Glomerular endothelial cell (primary cell): ENCODE measurements at regions not wholly inside any gene's neighbourhood (a gene's known extent, or its start where the extent isn't known, plus 50 kb on each side); places are given as distances from the start of the nearest gene placed in this dataset.
"Not testable (repeated sequence)": the region's sequence is repeated elsewhere in the genome, so short reads cannot be mapped to it uniquely, and the experiment has no call there.

Experiments
- DNase-seq: peaks from one replicate; pipeline ENCODE4 v3.0.0-alpha.2; 2011; ENCODE audit warnings: low read depth, low spot score; ENCODE audit errors: extremely low read depth

DNA sequence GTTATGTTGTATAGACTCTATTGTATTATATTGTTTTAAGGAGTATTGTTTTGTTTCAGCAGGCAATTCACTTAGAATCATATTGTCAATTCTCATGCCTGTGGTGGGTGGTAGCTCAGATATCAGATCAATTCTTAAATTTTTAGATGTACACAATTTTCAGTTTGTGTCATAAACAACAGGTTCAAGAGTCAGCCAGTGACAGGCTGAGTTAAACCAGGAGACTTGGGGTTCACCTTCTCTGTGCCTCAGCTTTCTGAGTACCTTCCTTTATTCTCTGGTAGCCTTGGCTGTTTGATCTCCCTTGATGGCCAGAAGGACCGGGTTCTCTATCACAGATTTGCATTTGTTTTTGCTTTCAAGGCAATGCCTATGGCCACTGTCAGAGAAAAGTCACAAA, 199.9 kb upstream of the KCNMB2 start:
- DNase-seq = no peak

DNA sequence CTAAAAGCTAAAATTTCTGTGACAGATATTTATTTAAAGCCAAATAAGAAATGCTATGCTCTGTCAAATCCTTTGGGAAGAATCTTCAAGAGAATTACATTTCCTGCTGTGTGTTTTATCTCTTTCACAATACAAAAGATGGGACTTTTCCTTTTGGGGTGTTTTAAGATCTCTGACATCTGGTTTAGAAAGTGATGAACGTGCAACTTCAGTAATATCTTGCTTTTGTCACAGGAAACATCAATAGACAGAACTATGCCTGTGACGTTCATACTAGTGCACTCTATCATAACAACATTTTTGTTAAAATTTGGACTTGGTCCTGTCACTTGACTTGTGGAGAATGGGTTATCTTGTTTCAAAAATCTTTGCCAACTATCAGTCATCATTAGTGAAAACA, 195.7 kb upstream of the KCNMB2 start:
- DNase-seq = no peak

DNA sequence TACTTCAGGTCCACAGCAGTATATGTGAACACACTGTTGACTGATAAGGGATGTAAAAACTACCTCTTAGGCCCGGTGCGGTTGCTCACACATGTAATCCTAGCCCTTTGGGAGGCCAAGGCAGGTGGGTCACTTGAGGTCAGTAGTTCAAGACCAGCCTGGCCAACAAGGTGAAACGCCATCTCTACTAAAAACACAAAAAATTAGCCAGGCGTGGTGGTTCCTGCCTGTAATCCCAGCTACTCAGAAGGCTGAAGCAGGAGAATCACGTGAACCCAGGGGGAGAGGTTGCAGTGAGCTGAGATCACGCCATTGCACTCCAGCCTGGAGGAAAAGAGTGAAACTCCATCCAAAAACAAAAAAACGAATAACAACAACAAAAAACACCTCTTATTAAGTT, 194.6 kb upstream of the KCNMB2 start:
- no peak for DNase-seq

- no peak for DNase-seq
These were observed 194.1 kb upstream of the KCNMB2 start for GRCh38 chr3:178342111-178342510.

GRCh38 chr3:178343433-178344038, 192.7 kb upstream of the KCNMB2 start:
- DNase-seq = no peak

GRCh38 chr3:178345944-178346343, 190.3 kb upstream of the KCNMB2 start:
- no peak for DNase-seq

DNA sequence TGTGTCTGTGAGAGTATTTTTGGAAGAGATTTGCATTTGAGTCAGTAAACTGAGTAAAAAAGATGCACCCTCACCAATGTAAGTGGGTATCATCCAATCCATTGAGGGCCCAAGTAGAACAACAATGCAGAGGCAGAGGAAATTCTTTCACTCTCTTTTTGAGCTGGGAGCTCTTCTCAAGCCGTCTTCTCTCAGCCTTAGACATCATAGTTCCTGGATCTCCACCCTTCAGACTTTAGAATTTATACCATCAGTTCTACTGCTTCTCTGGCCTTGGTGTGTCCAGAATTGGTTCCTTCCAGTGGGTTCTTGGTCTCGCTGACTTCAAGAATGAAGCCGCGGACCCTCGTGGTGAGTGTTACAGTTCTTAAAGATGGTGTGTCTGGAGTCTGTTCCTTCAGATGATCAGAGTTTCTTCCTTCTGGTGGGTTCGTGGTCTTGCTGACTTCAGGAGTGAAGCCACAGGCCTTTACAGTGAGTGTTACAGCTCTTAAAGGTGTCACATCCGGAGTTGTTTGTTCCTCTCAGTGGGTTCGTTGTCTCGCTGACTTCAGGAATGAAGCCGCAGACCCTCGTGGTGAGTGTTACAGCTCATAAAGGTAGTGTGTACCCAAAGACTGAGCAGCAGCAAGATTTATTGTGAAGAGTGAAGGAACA, 187.5 kb upstream of the KCNMB2 start:
- not testable (repeated sequence) for DNase-seq

DNA sequence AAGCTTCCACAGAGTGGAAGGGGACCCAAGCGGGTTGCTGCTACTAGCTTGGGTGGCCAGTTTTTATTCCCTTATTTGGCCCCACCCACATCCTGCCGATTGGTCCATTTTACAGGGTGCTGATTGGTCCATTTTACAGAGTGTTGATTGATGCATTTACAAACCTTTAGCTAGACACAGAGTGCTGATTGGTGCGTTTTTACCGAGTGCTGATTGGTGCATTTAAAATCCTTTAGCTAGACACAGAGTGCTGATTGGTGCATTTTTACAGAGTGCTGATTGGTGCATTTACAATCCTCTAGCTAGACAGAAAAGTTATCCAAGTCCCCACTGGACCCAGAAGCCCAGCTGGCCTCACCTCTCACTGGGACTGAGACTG, 187.0 kb upstream of the KCNMB2 start:
- DNase-seq = not testable (repeated sequence)

DNA sequence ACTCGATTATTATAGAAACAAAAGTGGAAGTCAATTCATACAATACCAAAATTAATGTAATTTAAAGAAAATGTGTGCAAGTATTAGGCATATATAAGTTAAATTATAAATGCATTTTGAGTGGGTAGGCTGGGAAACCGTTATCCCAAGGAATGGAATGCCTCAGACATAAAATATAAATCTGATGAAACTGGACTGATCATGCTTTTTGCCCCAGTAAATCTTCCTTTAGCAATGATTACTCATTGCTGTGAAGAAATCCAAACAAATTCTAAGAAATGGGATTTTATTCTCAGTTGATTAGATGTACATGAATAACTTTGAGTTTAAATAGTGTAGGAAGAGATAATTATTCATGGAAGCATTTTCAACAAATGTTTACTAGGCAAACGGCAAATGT, 185.5 kb upstream of the KCNMB2 start:
- DNase-seq = no peak

DNA sequence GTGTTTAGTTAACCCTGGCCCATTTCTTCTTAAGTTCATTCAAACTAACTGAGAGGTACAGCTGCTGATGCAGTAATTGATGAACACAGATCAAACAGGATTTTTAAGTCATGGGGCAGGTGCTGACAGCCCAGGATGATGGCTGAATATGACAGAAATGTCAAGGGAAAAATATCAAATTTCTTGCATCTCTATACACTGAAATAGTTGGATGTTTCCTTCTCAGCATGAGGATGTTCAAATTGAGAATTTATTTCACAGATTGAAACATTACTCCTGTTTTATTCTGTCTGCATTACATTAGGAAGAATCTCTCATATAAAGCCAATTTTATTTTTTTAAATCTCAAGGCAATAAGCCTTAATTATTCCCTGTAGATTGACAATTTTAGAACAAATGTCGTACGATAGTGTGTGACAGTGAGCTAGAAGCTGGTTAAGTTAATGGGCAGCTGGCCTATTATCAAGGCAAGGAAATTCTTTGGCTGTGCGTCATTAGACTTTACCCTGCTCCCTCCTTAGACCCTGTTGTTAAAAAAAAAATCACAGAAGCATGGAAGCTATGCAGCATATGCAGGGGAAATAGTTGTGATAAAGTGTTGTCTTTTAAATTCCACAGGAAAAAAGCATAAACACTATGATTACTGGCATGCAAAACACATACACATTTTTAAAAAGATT, 183.8 kb upstream of the KCNMB2 start:
- DNase-seq = peak; percentile 91

DNA sequence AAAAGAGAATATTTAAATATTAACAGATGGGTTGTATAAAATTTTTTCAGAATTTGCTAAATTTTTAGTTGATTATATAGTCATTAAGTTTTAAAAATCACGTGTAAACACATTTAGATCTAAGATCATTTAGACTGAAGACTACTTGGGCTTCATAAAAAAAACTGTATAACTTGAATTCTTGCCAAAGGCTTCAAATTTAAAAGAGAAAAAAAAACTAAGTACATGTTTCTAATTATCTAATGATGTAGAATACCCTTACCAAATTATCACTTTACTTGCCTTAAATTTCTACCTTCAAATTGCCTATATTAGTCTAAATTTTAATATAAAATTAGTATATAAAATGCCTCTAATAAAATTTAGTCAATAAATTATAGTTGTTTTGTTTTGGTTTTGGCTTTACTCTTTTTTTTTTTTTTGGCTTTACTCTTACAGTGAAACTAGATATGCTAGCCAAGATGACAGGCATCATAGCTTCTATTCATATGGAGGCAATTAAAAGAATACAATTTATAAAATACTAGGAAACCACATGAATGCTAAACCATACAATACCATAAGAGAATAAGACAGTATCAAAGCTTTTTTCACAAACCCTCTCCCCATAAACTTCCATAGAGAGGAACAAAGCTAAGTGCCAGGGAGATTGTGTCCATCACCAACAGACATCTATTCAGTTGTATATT, 183.1 kb upstream of the KCNMB2 start:
- DNase-seq = no peak

DNA sequence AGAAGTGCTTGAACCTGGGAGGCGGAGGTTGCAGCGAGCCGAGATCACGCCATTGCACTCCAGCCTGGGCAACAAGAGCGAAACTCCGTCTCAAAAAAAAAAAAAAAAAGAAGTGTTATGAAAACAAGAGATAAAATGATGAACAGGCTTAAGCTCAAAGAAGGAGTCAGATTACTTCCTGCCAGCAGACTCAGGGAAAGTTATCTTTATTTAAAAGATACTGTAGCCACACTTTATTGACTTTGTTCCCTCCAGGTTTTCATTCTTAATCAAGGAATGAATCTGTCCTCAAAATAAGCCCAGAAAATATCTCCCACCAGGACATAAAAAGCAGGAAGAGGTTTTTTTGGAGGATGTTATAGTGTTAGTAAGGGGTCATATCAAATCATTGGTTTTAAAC, 176.5 kb upstream of the KCNMB2 start:
- DNase-seq = no peak

DNA sequence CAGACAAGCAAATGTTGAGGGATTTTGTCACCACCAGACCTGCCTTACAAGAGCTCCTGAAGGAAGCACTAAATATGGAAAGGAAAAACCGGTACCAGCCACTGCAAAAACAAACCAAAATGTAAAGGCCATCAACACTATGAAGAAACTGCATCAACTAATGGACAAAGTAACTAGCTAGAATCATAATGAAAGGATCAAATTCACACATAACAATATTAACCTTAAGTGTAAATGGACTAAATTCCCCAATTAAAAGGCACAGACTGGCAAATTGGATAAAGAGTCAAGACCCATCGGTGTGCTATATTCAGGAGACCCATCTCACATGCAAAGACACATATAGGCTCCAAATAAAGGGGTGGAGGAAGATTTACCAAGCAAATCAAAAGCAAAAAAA, 173.2 kb upstream of the KCNMB2 start:
- DNase-seq = not testable (repeated sequence)

DNA sequence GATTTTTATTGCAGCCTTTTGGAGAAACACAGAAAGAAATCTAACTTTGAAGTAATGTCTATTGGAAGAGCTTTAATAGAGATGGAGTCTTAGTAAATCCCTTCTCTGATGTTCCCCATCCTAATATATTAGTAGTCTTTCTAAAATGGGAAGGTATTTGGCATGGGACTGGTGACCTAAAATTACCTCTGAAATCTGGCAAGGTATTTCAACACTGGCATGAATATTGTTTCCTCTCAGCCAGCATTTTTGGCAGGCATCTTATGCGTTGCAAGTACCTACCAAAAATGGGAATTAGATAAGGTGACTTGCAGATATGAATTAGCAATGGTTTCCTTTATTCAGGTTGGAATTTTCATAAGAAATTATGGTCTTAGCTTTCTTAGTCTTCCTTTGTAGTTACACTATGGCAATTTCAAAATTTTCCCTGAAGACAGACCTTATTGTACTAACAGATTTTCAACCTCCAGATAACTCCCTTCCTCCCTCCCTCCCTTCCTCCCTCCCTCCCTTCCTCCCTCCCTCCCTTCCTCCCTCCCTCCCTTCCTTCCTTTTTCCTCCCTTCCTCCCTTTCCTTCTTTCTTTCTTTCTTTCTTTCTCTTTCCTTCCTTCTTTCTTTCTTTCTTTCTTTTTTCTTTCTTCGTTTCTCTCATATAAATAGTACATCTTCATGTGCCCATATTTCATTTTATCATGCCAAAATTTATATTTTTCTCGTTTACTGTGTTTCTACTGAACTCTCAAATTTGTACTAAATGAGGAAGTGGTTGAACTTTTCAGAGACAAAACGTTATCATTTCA, 168.2 kb upstream of the KCNMB2 start:
- no peak for DNase-seq

- DNase-seq = no peak
These were observed 167.2 kb upstream of the KCNMB2 start for GRCh38 chr3:178369006-178369405.

GRCh38 chr3:178369811-178370210, 166.4 kb upstream of the KCNMB2 start:
- DNase-seq = no peak

DNA sequence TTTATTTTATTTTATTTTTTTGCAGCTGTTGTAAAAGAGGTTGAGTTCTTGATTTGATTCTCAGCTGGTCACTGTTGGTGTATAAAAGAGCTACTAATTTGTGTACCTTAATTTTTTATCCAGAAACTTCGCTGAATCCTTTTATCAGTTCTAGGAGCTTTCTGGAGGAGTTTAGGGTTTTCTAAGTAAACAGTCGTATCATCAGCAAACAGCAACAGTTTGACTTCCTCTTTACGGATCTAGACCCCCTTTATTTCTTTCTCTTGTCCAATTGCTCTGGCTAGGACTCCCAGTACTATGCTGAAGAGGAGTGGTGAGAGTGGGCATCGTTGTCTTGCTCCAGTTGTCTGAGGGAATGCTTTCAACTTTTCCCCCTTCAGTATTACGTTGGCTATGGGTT, 165.8 kb upstream of the KCNMB2 start:
- DNase-seq = no peak

DNA sequence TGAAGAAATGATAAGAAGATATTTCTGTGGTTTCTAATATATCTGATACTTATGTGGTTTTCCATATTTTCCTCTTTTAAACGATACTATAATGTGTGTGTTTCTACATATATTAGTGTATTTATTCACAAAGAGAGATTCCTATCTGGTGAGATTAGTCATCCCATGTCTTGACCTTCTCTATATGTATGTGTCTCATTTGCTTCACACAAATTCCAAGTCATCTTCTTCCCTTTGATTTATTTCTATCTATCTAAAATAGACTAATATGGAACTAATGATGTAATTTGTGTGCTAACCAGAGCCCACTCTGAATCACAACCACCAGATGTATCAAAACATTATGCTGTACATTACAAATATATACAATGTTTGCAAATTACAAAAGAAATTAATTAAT, 154.7 kb upstream of the KCNMB2 start:
- no peak for DNase-seq

- DNase-seq = no peak
These were observed 154.2 kb upstream of the KCNMB2 start for GRCh38 chr3:178381971-178382448.

DNA sequence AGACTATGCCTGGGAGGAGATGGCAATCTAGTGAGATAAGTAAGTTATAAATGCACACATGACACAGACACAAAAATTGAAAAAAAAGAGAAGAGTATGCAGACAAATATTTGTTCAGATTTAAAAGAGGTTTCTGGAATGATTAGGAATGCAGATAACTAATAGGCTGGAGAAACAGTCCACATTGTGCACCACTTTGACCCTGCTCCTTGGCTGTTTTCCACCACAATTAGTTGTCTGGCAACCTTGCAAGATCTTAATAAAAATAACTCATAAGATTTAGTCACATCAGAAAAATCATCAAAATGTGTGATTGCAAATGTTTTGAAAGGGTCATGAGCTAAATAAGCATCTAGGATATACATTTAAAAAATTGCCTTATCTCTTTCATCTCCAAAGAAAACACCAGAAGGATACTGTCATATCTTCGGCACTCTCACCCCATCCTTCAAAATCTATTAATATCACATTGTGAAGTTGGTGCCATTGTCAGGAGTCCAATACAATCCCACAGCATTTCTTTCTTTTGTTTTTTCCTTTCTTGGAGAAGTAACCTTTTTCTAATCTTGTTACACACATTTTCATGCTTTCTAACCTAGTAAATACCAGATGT, 153.7 kb upstream of the KCNMB2 start:
- DNase-seq = no peak
